SW480 (cell line): ENCODE measurements at regions not wholly inside any gene's neighbourhood (a gene's known extent, or its start where the extent isn't known, plus 50 kb on each side); places are given as distances from the start of the nearest gene placed in this dataset.

Experiments
- DNase-seq: peaks from one replicate; pipeline ENCODE4 v3.0.0-alpha.2; 2016; ENCODE audit warnings: low spot score

- DNase-seq = no peak
Measured at GRCh38 chr3:132187746-132188145, 129.5 kb upstream of the ACP3 start.

DNA sequence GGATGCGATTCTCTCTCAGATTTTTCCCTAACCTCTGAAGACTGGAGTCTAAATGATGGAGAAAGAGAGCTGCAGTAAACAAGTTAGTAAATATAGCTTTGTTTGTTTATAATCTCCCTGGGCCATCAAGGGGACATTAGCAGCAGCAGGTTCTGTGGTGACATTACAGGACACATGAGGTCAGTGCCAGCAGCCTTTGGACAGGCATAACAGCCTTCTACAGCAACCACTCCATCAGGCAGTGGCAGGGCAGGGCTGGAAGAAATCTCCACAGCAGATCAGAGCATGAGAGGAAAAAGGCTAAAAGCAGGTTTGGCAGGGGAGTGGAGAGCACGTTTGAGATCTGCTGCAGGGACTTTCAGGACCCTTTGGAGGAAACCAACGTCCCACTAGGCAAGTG is 127.6 kb upstream of the ACP3 start:
- no peak for DNase-seq

DNA sequence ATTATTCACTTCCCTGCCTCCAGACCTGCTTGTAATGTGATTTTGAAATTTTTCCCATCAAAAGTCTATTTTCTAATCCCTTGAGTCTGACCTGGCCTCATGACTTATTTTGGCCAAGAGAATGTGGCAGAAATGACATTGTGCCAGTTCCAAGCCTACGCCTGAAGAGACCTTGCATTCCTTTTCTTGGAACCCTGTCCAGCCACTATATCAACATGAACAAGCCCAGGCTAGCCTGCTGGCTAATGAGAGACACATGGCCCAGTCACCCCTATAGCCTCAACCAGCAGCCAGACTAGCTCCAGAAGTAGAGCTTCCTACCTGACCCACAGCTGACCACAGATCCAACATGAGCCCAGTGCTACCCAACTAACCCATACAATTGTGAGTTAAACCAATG is 121.1 kb upstream of the ACP3 start:
- DNase-seq = no peak

DNA sequence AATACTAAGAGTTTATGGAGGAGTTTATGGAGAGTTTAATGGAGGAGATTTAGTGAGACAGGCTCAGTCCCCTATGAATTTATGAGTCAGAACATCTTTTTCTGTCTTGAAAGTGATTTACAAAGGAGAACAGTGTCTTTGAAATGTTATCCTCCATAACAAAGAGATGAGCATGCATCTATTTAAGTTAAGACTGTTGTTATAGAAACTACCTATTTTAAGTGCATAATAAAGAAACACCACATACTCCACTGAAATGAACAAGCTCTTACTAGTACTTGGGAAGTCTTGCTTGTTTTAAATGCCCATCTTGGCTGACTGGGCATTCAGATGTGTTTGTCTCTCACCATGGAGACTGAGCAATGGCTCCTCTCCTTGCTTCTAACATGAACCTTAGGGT is 118.7 kb upstream of the ACP3 start:
- DNase-seq = no peak

DNA sequence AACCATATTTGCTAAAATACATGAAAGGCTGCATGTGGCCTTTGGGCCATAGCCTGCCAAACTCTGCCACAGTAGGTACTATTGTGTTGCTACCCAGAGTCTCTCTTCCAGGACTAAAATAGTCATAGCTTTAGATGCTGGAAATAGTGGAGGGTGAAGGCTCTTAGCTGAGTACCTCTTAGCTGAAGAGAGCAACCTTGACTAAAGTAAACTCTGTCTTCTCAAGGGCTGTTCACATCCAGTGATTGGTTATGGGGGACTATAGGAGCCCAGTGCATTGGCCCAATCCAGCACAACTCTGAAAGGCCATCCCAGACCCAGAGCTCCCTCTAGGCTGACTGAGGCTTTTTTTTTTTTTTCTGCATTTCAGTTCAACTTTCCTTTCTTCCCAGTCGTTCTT is 117.8 kb upstream of the ACP3 start:
- no peak for DNase-seq

DNA sequence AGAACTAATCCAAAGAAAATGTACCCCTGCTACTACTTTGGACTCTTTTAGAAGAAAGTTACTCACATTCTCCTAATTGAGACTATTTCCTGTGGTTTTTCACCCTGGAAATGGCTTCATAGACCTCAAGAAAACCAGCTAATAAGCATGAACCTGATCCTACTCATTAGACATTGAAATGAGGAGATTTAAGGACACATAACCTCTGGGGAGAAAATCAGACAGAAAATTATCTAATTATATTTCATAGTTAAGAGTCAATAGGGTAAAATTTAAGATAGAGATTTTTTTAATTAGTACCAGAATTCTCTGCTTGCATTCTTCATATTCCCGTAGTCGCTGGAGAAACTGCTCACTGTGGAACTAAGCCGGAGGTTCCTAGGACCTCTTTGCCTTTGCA is 114.6 kb upstream of the ACP3 start:
- no peak for DNase-seq

DNA sequence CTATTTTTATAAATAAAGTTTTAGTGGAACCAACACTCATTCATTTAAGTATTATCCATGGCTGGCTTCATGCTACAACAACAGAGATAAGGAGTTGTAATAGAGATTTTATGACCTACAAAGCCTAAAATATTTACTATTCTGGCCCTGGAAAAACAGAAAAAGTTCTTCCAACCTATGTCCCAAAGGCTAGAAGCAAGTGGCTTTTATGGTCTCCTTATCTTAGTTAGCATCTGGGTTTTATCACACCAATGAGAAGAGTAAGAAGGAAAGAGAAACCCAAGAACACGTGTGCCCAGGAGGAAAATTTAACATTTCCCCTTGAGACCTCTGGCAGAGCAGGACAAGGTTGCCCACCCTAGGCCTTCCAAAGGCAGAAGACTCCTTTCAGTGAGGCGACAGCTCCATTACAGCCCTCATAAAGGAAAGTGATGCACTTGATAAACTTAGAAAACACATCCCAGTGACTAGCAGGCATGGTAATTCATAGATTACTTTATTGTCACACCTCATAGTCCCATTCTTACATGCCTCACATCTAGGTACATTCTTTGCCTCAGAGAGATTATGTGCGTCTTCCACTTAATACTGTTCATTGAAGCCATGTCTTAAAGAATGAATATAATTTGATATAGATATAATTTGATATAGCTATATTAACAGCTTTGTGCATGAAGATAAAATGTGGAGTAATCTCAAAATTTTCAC is 113.2 kb upstream of the ACP3 start:
- no peak for DNase-seq

DNA sequence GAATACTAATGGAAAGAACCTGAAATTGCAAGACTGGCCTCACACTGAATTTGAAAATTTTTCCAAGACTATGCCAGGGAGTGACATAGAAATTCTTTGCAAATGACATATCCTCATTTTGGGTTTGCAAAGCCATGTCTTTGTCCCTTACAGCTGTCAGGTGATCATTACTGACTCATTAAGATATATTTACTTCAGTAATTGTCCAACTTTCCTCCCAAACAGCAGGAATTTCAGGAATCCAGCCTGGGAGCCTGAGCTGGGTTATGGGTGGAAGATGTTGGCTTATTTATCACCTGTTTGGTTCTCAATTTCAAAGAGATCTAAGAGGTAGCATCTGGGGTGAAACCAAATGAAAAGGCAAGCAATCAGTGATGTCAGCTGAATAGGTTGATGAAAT is 111.6 kb upstream of the ACP3 start:
- DNase-seq = no peak

DNA sequence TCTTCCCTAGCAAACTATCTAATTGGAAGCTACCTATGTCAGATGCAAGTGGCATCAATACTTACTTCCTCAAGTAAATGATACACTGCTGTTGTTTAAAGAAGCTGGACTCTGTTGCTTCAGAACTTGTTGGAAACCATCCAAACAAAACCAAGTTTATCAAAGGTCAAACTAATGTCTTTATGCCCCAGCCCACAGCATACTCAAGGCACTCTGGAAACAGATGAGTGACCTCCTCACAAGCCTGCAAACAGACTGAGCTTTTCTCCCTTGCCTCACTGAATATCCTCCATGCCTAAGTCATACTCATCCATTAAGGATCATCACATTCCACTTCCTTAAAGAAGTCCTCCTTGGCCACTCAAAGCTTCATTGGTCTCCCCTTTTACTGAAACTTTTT is 107.4 kb upstream of the ACP3 start:
- DNase-seq = no peak

DNA sequence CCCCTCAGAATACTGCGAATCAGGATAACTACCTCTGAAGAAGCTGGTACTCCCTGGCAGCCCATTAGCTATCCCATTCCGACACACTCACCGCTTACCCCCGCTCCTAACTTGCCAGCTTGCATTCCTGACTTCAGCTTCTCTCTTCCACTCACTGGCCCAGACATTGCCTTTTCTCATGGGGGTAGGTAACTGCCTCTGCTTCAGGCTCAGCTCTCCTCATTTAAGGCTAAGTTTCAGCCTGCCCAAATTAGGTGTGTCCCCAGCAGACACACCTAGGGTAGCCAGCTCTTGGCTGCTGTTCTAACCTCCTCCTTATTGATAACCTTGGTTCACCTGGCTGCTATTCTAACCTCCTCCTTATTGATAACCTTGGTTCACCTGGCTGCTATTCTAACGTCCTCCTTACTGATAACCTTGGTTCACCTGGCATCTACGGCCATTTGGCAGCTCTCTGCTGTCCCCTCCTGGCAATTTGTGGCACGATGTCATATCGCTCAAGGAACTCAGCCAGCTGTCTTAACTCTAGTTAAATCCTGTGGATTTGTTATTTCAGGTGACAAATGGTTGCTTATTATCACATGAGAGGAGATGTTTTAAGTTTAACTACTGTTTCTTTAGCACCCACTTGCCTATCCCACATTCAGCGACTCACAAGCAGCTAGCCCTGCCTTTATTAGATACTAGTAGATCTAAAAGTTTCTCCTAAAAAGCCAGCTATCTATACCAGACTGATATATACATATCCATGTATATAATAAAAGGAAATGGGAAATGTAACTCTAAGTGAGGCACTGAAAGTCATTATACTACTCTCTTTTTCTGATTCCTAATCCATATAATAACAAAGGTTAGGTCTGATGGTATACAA is 106.5 kb upstream of the ACP3 start:
- peak; percentile 25 for DNase-seq

DNA sequence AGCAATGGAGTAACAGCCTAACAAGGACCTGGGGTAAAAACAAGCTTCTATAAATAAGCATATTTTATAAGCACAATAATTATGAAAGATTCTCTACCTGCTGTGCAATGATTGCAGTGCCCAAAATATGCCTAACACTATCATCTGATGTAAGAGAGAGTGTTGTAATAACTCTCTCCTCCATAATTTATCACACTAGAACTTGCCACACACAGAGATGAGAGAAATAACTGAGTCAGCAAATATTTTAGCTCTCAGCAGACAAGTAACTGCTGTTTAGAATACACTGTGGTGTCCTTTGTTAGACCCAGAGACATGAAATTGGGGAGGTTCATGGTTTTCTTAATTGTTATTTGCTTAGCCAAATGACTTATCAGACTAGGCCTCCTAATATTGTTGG is 105.3 kb upstream of the ACP3 start:
- no peak for DNase-seq

DNA sequence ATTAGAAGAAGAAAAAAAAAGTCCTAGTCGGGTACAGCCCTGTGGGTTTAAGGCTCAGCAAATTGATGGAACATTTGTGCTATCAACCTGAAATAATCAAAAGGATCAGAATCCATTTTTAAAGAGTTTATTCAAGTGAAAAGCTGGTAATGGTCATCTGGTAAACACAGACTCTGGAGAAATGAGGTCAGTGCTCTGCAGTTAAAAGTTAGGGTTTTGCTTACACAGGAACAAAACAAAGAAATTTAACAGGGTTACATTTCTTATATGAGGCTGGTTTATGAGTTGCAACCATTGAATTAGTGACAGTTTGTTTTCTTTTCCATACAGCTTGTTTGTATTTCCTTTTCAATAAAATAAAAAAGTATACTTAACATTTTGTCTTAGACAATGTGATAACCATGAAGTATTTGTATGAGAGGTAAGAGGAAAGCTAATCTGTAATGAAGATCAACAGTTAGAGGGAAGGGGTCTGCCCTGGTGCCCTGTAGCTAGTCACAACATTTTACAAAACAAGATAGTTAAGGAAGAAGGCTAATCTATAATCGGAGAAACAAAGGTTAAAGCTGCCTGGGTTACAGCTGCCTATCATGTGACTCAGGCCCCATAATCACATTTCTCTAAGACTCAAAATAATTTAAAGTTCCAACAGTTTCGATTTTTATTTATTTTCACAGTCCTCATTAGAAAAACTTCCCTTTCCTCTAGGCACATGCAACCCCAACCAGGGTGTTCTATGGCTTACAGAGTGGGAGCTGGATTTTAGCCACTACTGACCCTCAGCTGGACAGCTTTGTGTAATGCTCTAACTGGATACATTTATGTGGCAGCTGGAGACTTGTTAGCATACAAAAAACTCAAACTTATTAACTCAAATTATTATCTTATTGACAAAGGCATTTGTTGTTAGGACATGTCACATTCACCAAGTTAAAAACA is 98.1 kb upstream of the ACP3 start:
- no peak for DNase-seq

GRCh38 chr3:132220986-132221385 is 96.2 kb upstream of the ACP3 start:
- DNase-seq = no peak

- no peak for DNase-seq
Measured at GRCh38 chr3:132222868-132223538, 94.2 kb upstream of the ACP3 start.

DNA sequence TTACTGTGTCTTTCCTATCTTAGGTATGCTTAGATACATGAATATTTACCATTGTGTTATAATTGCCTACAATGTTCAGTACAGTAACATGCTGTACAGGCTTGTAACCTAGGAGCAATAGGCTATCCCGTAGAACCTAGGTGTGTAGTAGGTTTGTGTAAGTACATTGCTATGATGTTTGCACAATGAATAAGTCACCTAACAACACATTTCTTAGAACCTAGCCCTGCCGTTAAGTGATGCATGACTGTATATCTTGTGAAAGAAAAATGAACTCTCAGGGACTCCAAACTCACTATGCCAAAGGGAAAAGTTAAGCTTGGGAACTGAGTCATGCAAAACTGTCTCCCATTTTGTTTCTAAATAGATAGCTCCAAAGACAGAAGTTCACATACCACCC is 91.5 kb upstream of the ACP3 start:
- DNase-seq = no peak

DNA sequence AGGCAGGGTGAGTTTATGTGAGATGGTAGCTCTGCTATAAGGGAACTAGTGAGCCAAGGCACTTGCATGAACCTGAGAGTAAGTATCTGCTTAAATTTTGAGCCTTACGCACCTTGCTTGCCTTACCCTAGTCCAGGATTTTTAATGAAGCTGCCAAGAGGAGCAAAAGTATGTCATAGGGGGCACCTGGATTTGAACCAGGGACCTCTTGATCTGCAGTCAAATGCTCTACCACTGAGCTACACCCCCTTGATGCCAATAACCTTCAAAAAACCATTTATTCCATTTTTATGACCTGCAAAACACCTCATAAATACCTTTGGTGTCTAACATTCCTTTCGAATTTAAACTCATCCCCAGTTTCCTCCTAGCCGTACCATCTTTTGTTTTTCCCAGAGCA is 88.3 kb upstream of the ACP3 start:
- no peak for DNase-seq

DNA sequence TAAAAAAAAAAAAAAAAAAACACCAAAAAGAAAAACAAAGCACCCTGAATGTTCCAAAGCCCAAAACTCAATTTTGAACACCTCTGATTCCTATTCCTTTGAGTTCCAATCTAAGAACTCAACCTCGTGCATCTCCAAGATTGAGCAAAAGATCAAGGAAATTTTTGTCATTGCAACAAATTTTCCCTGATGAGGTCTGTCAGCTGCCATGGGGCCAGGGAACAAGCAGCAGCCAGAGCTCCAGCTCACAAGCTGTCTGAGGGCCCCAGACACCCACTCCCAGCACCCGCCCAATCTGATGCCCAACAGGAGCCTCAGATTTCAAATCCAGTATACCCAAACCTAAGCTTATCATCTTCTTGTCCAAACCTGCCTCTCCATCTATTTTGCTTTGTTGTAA is 87.6 kb upstream of the ACP3 start:
- DNase-seq = no peak

DNA sequence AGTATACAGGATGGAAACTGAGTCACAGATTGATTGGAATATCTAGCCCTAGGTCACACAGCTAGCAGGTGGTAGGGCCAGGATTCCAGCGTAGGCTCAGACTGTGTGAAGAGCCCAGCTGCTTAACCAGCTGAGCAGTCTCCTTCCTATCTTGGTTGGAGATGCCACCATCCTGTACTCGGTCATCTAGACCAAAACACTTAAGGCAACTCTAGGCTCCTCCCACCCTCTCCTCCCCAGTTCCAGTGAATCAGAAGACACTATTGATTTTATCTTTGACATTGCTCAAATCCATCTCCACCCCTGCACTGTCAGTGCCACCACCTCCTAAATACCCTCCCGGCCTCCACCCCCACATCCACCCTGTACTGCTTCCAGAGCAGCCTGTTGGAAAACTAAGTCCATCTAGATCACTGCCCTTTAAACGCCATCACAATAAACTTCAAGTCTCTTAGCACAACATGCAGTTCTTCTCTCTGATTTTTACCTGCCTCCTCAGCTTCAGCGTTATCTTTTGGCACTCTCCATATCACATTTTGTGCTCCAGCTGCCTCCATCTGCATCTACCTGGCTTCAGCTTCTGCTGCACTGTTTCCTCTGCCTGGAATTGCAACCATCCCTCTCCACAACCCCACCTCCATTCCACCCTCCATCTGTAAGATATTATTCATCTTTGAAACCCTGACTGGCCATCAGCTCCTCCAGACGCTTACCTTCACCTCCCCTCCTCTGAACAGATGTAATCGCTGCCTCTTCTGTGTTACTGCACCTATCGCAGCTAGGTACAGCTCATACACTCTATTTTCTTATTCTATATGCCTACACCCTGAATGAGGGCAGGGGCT is 86.8 kb upstream of the ACP3 start:
- DNase-seq = no peak

GRCh38 chr3:132231633-132232032 is 85.6 kb upstream of the ACP3 start:
- no peak for DNase-seq

DNA sequence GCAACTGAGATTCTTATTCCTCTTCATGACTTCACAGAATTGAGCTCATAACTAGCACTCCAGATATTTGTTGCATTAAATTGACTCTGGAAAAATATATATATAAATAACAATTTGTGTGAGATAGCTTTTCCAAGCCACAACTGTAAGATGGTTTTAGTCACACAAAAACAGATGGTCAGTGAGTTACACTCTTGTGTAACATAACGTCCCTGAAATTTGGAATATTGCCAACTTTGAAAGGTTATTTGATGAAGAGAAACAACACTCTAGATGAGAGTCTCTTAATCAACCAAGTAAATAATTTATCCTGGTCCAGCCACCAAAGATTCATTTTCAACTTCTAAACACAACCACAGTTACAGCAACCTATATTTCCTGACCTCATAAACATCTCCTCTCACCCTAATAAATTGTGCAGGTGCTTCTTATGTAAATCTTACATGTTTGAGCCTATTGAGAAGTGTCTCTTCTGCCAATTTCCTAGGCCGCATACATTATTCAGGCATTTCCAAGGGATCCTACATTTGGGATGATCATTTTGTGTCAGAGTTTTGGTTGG is 84.9 kb upstream of the ACP3 start:
- no peak for DNase-seq
